Neural cell (in vitro differentiated cells): ENCODE measurements at regions not wholly inside any gene's neighbourhood (a gene's known extent, or its start where the extent isn't known, plus 50 kb on each side); places are given as distances from the start of the nearest gene placed in this dataset.

Experiments
- CTCF ChIP-seq: fragments of 450-650 bp; IDR thresholded peaks from 2 replicates; pipeline ENCODE4 v1.5.1; 2014; ENCODE audit warnings: antibody characterized with exemption, mild to moderate bottlenecking, moderate library complexity; ENCODE audit not compliant: poor library complexity, severe bottlenecking
- MXI1 ChIP-seq: fragments of 450-650 bp; conservative IDR thresholded peaks from 2 replicates; pipeline ENCODE4 v1.6.1; 2014; ENCODE audit warnings: antibody characterized with exemption, mild to moderate bottlenecking; ENCODE audit not compliant: poor library complexity, severe bottlenecking

DNA sequence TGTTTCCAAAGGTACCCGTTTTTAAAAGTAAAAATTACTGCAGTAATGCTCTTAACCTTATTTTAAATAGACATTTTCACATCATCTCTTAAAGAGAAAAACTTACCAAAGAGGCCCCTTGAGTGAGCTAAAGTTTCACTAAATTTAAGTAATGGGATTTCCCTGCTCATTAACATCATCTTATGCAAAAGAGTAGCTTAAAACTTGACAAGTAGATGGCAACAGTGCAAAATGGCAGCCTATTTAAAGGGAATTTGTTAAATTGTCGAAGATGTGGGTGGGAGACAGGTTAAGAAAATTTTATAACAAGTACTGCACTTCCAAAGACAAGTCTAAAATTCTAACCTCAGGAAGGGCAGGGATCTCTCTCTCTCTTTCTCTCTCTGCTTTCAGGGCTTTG, 271.7 kb upstream of the LDB2 start:
- no peak for TF ChIP-seq CTCF
- no peak for TF ChIP-seq MXI1
